ENCODE measurements at regions not wholly inside any gene's neighbourhood (a gene's known extent, or its start where the extent isn't known, plus 50 kb on each side); places are given as distances from the start of the nearest gene placed in this dataset.
A peak's percentile ranks its signal among the peaks of the same experiment; 100 is the strongest.

DNA sequence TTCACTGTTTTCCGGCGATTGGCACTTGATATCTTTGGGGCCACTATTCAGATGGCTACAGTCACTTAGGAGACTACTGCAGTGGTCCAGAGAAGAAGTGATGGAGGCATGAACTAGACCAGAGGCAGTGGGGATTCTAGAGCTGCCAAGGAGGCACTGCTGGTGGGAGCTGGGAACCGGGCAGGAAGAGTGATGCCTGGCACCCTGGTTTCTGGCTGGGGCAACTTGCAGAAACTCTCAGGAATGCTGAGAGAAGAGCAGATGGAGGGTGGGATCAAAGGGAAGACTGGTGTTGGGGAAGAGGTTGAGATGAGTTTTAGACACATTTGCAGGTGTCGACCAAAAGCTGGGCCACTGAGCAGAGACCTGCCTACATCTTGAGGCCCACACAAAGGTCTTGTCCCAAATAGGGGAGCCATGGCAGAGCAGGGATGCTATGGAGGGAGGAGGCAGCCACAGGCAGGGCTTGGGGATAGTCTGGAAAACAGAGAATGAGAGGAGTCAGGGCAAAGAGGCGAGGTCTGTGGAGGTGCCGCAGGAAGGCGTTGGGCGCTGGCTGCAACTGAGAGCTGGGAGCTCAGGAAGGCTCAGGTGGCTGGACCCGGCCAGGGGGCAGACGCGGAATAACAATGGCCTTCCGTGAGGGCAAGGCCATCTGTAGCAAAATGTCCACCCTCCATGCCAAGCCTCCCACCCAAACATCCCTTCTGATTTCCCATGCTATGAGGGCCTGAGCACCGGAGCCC is 118.9 kb downstream of the TOMM20 start:
- no peak for DNase-seq

DNA sequence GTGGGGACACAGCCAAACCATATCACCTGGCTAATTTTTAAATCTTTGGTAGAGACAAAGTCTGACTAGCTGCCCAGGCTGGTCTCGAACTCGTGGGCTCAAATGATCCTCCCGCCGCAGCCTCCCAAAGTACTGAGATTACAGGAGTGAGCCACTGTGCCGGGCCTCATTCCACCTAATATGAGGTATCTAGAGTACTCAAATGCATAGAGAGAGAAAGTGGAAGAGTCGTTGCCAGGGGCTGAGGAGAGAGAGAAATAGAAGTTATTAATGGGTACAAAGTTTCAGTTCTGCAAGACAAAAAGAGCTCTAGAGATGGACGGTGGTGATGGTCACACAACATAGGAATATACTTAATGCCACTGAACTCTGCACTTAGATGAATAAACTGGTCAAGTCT is 119.6 kb downstream of the TOMM20 start:
- no peak for DNase-seq

DNA sequence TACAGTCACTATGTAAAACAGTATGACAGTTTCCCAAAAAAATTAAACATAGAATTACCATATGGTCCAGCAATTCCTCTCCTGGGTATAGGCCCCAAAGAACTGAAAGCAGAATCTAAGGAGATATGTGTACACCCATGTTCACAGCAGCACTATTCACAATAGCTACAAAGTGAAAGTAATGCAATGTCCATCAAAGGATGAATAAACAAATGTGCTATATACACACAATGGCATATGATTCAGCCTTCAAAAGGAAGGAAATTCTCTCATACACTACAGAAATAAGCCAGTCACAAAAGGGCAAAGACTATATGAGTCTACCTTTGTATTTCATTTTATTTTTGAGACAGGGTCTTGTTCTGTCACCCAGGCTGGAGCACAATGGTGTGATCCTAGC is 120.4 kb downstream of the TOMM20 start:
- DNase-seq: peak in 2 of 3 donors; percentile 51 to 76

DNA sequence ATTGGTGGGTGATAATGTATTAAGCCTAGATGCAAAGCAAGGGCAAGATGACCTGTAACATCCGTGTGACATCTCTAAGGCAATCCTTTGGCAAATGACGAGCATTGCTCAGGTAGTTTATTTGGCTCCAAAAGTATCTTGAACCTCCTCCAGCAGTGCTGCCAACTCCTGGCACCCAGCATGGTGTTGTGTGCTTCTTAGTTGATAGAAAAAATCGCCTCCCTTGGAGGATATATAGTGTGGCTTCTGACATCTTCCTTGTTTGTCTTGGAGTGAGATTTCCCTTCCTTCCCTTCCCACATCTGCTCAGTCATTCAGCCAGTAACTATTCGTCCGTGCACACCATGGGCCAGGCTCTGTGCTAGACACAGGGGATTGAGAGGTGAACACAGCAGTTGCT is 121.8 kb downstream of the TOMM20 start:
- DNase-seq: no peak

DNA sequence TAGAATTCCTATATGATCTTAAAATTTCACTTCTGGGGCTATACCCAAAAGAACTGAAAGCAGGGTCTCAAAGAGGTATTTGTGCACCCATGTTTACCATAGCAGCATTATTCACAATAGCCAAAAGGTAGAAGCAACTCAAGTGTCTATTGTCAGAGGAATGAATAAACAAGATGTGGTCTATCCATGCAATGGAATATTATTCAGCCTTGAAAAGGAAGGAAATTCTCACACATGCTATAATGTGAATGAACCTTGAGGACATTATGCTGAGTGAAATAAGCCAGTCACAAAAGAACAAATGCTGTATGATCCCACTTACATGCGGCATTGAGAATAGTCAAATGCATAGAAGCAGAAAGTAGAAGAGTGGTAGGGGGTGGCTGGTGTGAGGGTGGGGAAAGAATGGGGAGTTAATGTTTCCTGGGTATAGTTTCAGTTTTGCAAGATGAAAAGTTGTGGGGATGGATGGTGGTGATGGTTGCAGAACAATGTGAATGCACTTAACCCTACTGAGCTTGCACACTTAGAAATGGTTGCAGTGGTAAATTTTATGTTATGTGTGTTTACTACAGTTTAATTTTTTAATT is 122.4 kb downstream of the TOMM20 start:
- DNase-seq: peak in 1 of 3 donors; percentile 49

DNA sequence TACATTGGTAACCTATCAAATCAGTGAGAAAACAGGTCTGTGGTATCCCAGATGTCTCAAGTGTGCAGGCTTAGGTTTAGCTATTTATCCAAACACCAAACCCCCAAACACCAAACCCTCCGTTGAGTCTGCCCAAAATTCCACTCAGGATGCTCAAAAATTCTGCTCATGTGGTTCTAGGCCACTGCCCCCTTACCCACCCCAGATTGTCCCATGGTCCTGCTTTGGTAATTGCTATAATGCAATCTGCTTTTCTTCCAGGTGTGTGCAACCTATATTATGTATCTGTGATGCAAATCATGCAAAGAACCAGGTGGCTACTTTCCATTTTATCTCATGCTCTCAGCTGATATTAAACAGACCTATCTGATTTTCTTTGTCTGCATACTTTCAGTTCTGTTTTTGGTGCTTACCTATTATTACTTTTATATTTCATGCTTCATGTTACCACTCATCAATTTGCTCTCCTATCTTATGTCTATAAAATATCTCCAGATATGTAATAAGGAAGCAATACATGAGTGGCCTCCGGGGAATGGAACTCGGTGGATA is 123.7 kb downstream of the TOMM20 start:
- no peak for DNase-seq

DNA sequence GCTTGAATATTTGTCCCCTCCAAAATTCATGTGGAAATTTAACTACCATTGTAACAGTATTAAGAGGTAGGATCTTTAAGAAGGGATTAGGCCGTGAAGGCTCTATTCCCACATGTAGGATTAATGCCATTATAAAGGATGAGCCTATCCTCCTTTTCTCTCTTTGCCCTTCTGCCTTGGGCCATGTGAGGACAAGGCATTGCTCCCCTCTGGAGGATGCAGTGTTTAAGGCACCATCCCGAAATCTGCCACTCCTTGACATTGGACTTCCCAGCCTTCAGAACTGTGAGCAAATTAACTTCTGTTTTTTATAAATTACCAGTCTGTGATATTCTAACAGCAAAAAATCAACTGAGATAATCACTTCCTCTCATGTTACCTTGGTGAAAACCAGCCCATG is 124.4 kb downstream of the TOMM20 start:
- no peak for DNase-seq

DNA sequence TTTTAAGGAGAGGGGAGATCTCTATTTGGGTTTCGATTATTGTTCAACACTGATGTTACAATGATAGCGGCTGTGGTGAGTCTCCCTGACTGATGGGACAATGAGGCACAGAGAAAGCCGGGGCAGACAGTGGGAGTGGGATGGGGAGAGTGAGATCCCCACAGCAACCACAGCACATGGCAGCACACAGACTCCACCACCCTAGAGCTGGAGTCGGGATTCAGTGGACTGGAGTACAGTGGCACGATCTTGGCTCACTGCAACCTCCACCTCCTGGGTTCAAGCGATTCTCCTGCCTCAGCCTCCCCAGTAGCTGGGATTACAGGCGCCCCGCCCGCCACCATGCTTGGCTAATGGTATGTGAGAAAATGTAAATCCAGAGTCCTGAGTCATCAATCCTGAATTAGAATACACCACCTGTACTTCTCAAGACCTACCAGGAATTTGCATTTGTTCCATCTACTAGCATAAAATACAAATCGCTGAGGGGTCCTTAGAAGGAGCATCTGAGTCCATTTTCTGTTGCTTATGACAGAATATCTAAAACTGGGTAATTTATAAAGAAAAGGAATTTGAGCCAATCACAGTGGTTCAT is 125.8 kb downstream of the TOMM20 start:
- no peak for DNase-seq

DNA sequence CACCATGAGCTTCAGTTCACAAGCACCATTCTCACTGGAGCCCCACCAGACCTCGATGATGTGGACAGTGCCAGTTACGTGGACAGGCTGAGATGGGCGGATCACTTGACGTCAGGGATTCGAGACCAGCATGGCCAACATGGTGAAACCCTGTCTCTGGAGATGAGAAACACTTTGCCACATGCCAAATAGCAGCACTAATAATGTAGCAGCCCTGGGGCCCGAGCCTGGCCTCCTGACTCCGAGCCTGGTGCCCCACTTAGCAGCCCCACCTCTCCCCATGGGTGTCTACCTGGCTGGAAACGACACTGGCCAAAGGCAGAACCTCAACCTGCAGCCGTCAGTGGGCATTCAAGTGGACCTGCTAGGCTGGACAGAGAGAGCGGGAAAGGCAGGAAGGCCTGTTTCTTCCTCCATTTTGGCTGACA is 129.1 kb downstream of the TOMM20 start:
- no peak for DNase-seq

DNA sequence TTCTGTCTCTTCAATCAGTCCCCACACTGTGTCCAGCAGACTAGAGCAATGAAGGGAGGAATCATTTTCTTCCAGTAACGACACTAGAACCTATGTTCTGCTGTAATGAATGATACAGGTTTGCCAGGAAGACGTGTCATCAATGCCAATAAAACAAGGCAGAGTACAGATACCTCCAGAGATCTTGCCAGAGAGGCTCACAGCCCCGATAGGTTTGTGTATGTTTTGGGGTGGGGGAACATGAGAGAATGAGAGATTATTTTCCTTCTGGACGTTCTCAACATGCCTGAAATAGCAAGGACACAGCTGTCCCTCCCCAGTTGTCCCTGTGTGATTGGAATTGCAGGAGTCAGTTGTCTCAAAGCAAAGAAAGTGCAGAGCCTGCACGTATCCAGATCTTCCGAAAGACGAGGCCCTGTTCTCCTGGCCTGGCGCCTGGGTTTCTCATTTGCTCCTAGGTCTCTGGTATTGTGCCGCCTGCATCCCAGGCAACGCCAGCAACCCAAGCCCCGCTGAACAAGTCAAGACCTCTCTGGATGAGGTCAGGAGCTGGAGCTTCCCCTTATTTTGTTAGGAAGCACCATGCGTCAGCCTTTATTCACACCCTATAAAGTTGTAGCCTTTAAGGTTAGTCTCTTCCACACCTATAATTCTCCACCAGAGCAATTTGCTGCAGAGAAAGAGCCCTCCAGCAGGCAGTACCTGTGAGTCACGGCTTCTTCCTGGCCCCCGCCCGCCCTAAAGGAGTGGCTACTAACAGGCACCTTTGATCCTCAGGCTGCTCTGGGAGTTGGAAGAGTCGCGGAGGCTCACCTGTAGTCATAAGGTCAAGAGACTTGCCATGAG is 130.5 kb downstream of the TOMM20 start:
- DNase-seq: peak; percentile 63 to 77 (median 72)

DNA sequence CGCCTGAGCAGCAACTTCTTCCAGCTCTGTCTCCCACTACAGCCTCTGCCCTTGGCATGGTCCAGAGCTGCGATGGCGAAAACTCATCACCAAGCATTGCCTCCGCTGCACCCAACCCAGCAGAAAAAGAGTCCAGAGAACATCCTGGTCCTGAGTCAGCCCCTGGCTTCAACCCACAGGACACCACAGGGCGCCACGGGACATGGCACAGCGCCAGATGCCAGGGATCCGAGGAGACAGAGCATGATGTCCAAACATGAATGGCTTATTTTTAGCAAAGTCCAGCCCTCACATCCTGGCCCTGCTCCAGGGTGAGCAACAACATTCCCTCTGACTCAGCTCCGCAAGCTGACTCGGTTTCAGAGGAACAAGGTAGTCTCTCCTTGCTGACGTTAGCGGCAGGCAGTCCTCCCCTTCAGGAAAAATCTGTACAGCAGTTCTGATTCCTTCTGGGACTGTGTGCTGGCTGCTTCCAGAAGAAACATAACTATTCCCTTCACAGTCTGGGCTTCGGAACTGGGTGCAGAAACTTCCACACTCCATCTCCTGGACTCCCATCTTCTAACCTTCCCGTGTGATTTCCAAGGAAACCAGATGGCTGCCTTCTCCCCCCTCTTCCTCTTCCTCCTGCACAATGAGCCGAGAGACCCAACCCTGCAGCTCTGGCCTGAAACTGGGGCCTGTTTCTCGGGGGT is 131.3 kb downstream of the TOMM20 start:
- peak; percentile 87 to 96 (median 94) for DNase-seq

DNA sequence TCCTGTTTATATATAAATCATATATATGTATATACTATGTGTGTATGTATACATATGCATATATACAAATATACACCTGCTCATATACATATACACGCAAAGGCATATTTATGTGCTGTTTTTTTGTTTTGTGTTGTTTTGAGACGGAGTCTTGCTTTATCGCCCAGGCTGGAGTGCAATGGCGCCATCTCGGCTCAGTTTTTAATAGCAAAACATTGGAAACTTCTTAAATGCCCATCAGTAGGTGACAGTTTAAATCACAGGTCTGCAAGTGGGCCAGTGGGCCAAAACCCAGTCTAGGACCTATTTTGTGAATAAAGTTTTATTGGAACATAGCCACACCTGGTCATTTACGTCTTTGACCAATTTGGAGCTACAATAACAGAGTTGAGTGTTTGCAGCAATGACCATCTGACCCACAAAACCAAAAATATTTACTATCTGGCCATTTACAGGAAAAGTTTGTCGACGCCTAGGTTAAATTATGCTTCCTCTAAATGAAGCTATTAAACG is 132.3 kb downstream of the TOMM20 start:
- no peak for DNase-seq

DNA sequence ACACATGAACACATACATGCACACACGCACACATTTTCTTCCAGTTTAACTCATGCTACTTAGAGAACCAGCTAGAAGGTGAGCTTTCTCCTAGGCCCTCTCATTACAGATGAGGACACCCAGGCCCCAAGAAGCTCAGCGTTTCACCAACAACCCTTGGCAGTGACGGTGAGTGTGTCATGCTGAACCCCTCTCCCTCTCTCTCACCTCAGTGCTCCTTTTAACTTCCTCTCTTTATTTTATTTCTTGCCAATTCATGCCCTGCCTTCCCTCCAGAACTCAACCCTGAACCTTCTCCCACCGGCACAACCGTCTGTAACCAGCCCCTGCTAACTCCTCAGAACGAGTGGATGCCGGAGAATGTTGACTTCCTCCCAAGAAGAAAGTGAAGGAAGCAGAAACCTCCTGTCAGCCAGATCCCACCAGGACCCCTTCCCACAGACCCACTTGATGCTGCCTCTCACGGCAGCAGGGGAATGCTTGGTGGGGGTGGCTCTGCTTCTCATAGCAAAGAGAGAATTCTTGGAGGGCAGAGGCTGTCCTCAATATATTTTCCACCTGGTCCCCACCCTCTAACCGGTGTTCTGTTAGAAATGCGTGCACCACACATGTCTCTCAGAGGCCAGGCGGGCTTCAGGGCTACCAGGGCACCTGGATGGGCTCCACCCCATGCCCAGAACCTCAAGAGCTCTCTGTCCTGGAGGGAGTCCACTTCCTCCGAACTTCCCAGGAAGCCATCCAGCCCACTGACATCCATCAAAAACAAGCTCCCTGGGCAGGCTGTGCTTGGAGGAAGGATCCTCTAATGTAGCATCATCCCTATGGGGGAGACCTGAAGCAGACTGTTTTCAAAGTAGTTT is 134.0 kb downstream of the TOMM20 start:
- no peak for DNase-seq

DNA sequence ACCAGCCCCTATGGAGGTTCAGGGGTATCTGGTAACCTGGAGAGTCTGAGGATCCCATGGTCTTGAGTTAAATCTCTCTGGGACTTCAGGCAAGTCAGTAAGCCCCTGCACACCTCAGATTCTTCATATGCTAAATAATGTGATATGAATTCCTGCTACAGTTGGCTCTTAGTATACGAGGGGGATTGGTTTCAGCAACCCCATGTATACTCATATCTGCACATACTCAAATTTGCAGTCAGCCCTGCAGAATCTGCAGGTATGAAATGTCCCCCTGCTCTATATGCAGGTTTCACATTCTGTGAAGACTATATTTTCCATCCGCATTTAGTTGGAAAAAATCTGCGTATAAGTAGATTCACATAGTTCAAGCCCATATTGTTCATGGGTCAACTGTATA is 136.6 kb downstream of the TOMM20 start:
- no peak for DNase-seq

DNA sequence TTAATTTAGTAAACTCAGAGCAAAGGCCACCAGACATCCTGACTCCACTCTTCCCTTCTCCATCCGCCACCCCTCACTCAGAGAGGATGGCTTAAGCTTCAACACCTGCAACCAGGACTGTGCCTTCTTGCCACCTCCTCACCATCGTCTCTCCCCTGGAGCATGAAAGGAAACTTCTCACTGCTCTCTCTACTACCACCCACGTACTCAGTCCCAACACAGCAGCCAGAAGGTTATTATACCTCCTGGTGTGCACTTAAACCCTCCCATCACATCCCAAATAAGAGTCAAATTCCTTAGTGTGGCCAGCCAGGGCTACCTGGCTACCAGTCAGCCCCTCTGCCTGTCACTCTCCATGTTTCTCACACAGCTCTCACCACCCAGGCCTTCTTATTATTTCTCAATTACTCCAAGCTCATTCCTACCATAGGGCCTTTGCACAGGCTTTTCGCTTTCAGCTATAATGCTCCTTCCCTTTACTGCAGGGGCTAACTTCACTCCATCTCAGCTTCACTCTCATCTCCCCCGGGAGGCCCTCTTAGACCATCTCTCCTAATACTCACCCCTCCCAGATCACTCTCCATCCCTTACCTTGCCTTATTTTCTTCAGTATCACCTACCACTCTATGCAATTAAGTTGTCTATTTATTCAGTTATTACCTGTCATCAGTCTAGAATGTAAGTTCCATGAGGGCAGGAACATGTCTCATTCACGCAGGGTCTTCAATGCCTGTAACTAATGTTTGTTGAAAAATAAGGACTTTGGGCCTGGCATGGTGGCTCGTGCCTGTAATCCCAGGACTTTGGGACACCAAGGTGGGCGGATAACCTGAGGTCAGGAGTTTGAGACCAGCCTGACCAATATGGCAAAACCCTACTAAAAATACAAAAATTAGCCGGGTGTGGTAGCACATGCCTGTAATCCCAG is 137.5 kb downstream of the TOMM20 start:
- DNase-seq: no peak

DNA sequence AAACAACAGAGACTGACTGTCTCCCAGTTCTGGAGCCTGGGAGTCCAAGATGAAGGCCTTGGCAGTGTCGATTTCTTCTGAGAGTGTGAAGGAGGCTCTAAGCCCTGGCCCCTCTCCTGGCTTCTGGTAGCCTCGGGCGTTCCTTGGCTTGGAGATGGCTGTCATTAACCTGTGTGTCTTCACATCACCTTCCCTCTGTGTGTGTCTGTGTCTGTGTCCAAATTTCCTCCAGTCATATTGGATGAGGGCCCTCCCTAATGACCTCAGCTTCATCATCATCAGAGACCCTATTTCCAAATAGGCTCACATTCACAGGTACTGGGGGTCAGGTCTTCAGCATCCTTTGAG is 138.3 kb downstream of the TOMM20 start:
- DNase-seq: no peak

DNA sequence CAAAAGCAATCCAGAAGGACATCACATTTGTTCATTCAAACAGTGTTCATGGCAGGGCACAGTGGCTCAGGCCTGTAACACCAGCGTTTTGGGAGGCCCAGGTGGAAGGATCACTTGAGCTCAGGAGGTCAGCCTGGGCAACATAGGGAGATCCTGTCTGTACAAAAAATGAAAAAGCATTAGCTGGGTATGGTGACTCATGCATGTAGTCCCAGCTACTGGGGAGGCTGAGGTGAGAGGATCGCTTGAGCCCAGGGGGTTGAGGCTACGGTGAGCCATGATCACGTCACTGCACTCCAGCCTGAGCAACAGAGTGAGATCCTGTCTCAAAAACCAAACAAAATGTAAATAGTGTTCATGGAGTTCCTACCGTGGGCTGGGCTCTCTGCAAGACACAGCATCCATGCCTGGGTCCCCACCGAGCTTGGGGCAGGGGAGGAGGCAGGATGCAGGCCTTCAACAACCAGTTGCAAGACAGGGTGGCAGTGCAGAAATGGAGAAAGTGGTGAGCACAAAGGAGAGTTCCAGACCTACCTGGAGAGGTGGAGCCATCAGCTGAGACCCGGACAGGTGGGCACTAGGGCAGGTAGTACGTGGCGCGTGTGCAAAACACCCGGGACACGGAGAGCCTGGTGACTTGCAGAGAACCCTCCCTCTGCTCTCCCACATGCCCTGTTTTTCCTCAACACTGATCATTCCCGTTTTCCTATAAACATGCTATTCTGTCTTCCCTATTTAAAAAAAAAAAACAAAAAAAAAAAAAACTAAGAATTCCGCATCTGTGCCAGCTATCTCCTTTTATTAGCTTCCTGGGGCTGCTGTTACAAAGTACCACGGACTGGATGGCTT is 138.9 kb downstream of the TOMM20 start:
- DNase-seq: no peak

DNA sequence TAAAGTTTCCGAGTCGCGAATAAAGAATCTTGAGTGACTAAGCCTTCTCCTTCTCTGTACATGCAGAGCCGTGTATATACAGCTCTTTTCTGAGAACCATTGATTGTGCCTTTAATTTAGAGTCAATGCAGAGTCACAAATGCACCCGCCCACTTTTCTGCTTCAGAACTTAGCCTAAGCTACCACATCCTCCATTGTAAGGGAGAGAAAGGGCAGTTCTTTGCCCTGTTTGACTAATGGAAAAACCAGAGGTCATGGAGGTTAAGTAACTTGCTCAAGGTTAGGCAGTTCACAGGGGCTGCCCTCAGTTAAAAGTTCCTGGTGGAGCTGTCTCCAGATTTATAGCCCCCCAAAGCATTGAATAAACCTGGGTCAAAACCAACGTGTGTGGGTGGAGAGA is 139.6 kb downstream of the TOMM20 start:
- DNase-seq: peak in 2 of 3 donors; percentile 41 to 63

DNA sequence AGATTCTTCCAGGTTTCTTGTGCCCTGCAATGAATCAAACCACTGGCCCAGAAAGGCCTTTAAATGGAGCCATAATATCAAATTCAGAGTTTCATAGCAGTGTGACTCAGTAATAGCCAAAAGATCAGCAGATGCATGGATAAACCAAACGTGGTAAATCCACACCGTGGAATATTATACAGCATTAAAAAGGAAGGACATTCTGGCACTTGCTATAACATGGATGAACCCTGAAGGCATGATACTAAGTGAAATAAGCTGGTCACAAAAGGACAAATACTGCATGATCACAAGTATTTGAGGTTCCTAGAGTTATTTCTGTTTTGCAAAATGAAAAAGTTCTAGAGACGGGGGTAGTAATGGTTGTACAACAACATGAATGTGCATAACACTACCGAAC is 140.1 kb downstream of the TOMM20 start:
- no peak for DNase-seq
